Omental fat pad (tissue), 3 donors: ENCODE measurements at regions not wholly inside any gene's neighbourhood (a gene's known extent, or its start where the extent isn't known, plus 50 kb on each side); places are given as distances from the start of the nearest gene placed in this dataset.

Source experiments
- ATAC-seq: fragments of 150-250 bp; one replicate; pipeline ENCODE4 v1.9.1; 2016; ENCODE audit warnings: mild to moderate bottlenecking, moderate library complexity; ENCODE audit not compliant: low FRiP score
- DNase-seq: peaks from one replicate; pipeline ENCODE4 v3.0.0-alpha.2; 2019; ENCODE audit warnings: low spot score
- TF ChIP-seq, protein P1 (sequence below), 3 donors: fragments of 450-650 bp; IDR thresholded peaks; one replicate each; pipeline ENCODE4 v1.5.1; 2016 to 2017; ENCODE audit warnings: antibody characterized with exemption in 3 of 3, mild to moderate bottlenecking in 3 of 3, moderate library complexity in 2 of 3

DNA sequence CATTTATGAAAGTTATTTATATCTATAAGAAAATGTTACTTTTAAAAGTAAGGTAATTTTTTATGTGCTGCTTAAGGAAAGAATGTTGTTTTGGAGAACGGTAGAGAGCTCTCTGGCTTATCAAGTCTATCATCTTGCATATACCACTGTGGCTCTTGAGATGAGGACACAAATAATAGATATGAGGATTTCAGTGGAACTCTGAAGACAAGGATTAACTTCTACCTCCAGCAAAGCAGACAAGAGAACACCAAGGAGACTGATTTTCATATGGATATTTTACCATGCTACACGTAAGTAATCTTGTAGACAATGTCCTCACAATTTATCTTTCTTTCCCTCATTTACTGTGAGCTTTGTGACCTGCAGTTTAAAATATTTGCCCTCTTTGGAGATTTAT lies 557.5 kb upstream of the NDST4 start:
- TF ChIP-seq, protein P1, sequence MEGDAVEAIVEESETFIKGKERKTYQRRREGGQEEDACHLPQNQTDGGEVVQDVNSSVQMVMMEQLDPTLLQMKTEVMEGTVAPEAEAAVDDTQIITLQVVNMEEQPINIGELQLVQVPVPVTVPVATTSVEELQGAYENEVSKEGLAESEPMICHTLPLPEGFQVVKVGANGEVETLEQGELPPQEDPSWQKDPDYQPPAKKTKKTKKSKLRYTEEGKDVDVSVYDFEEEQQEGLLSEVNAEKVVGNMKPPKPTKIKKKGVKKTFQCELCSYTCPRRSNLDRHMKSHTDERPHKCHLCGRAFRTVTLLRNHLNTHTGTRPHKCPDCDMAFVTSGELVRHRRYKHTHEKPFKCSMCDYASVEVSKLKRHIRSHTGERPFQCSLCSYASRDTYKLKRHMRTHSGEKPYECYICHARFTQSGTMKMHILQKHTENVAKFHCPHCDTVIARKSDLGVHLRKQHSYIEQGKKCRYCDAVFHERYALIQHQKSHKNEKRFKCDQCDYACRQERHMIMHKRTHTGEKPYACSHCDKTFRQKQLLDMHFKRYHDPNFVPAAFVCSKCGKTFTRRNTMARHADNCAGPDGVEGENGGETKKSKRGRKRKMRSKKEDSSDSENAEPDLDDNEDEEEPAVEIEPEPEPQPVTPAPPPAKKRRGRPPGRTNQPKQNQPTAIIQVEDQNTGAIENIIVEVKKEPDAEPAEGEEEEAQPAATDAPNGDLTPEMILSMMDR (IDR thresholded peaks at IDR 0.05), result no peak
- ATAC-seq (no peak), DNase-seq (no peak)

GRCh38 chr4:115668396-115668795 lies 555.0 kb upstream of the NDST4 start:
- TF ChIP-seq, protein P1 (IDR thresholded peaks at IDR 0.05), result no peak
- DNase-seq (no peak), ATAC-seq (no peak)

DNA sequence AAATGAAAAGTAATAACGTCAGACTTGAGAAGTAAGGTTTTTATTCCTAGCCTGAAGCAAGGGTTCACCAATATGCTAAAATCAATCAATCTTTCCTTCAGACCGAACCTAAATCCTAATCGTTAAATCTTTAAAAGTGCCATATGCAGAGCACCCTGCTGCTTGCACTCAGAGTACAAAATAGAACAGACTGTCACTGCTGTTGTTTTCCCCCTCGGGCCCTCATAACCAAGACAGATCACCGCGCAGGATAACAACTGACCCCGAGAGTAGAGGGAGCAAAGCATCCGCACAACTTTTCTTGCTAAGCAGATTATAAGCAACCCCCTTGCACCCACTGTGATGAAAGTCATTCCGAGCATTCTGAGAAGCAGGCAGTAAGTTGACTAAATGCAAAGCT lies 550.9 kb upstream of the NDST4 start:
- no peak for ATAC-seq
- TF ChIP-seq, protein P1 (IDR thresholded peaks at IDR 0.05), result no peak
- DNase-seq, result no peak

GRCh38 chr4:115660465-115660864 lies 547.0 kb upstream of the NDST4 start:
- DNase-seq (no peak), ATAC-seq (no peak)
- TF ChIP-seq, protein P1 (IDR thresholded peaks at IDR 0.05), result no peak

DNA sequence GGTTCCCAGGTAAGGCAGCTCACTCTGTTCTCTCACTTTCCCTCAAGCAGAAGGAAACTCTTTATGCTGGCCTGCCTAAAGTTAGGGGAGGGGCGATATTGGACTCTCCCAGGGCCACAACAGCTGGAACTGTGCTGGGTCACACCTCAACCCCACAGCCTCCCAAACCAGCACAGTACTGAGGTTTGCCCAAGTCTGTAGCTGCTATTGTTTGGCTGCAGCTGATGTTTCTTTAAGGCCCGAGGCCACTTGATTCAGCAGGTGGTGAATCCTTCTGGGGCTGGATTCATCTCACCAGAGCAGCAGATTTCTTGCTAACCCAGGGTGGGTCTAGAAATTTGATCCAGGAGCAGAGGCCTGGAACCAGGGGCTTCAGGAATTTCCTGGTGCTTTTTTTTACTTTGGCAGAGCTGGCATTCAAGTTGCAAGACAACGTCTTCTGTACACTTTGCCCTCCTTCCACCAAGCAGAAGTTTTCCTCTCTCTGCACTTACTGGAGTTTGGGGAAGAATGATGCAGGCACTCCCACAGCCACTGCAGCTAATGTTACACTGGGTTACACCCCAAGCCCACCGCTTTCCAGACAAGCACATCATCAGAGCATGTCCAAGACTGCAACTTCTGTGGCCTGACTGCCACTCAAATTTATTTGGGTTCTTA lies 544.7 kb upstream of the NDST4 start:
- ATAC-seq, result no peak
- no peak for DNase-seq
- TF ChIP-seq, protein P1 (IDR thresholded peaks at IDR 0.05), result no peak

DNA sequence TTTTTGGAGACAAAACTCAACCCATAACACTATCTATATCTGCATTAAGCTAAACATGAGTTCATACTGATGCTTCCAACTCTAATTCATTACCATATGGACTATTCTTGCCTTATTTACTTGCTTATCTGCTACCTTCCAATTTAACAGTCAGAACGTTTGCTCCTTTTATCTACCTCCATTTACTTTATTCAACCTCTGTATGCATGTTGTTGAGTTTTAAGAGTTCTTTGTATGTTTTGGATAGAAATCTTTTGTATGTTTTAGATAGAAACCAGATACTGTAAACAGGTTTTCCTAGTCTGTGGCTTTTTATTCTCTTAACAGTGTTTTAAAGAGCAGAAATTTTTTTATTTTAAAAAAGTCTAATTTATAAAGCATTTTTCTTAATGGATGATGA lies 542.2 kb upstream of the NDST4 start:
- no peak for ATAC-seq
- no peak for DNase-seq
- TF ChIP-seq, protein P1 (IDR thresholded peaks at IDR 0.05), result no peak

GRCh38 chr4:115648786-115649185 lies 535.4 kb upstream of the NDST4 start:
- ATAC-seq (no peak), DNase-seq (no peak)
- TF ChIP-seq, protein P1 (IDR thresholded peaks at IDR 0.05), result no peak
